Gastroesophageal sphincter (tissue), 4 donors: ENCODE measurements at regions not wholly inside any gene's neighbourhood (a gene's known extent, or its start where the extent isn't known, plus 50 kb on each side); places are given as distances from the start of the nearest gene placed in this dataset.

ENCODE experiments used
- ATAC-seq: fragments of 150-250 bp; one replicate; pipeline ENCODE4 v1.9.1; 2016; ENCODE audit warnings: mild to moderate bottlenecking, moderate library complexity
- H3K27ac ChIP-seq, 4 donors: fragments of 200-600 bp; sonication (generic) in 3 of 4; 1 replicate in 3 of 4; 2 replicates in 1 of 4; pipeline ENCODE4 v1.5.1; 2016 to 2019
- H3K27me3 ChIP-seq: fragments of 200-600 bp; sonication (generic); one replicate; pipeline ENCODE4 v1.5.1; 2019
- H3K36me3 ChIP-seq, 2 donors: fragments of 200-600 bp; sonication (generic); one replicate each; pipeline ENCODE4 v1.5.1; 2019; ENCODE audit warnings: control low read depth in 1 of 2
- H3K4me1 ChIP-seq, 3 donors: fragments of 200-600 bp; sonication (generic); 1 replicate in 2 of 3; 2 replicates in 1 of 3; pipeline ENCODE4 v1.5.1; 2016 to 2019; ENCODE audit warnings: control low read depth in 2 of 3
- H3K4me3 ChIP-seq, 2 donors: fragments of 200-600 bp; sonication (generic); one replicate each; pipeline ENCODE4 v1.5.1; 2019; ENCODE audit warnings: mild to moderate bottlenecking in 1 of 2, moderate library complexity in 1 of 2
- H3K9me3 ChIP-seq, 3 donors: fragments of 200-600 bp; sonication (generic); one replicate each; pipeline ENCODE4 v1.5.1; 2017 to 2019; ENCODE audit warnings: control low read depth in 2 of 3
- CTCF ChIP-seq, 4 experiments: fragments of 200-600 bp in 2 of 4; fragments of 450-650 bp in 2 of 4; sonication (generic) in 1 of 4; IDR thresholded peaks; one replicate each; pipeline ENCODE4 v1.5.1; 2017 to 2019; ENCODE audit warnings: antibody characterized with exemption in 4 of 4, mild to moderate bottlenecking in 2 of 4, moderate library complexity in 2 of 4
- EP300 ChIP-seq: sonication (generic); formaldehyde crosslinking; IDR thresholded peaks from one replicate; pipeline ENCODE4 v1.6.1; 2017; ENCODE audit warnings: antibody characterized with exemption, mild to moderate bottlenecking
- POLR2A ChIP-seq, 2 donors: fragments of 450-650 bp; IDR thresholded peaks; one replicate each; pipeline ENCODE4 v1.6.1; 2017; ENCODE audit warnings: antibody characterized with exemption in 2 of 2, mild to moderate bottlenecking in 2 of 2, moderate library complexity in 1 of 2
- POLR2AphosphoS5 ChIP-seq: sonication (generic); formaldehyde crosslinking; IDR thresholded peaks from one replicate; pipeline ENCODE4 v1.6.1; 2017; ENCODE audit warnings: antibody characterized with exemption
- WGBS, 2 donors: methylation state at CpG; one replicate each; pipeline ENCODE4 v1.1.5; 2018; ENCODE audit warnings: low coverage in 1 of 2; 5-methylcytosine and 5-hydroxymethylcytosine counted together

DNA sequence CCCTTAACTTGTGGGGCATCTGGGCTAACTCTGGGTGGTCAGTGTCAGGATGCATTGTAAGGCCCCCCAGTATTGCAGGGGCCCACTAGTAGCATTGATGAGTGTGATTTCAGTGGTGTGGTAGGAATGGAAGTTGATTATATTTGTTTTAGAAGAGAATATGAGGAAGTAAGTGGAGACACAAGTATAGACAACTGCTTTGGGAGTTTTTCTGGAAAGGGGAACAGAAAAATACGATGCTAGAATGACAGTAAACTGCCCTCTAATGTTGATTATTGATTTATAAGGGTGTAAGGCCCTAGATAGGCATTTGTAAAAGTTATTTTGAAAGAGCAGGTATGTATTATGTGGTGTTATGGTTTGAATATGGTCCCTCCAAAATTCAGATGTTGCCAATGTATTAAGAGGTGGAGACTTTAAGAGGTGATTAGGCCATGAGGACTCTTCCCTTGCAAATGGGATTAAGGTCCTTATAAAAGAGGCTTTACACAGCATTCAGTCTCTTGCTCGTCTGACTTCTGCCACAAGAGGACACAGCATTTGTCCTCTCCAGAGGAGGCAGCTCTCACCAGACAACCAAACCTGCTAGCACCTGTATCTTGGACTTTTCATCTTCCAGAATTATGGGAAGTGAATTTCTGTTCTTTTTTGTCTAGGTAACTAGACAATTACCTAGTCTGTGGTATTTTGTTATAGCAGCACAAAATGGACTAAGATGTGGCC is 135.9 kb upstream of the DTNBP1 start:
- H3K27ac ChIP-seq = no peak overlapping the region
- H3K36me3 ChIP-seq = no peaks in the 10 kb centered on the region
- no peak for ATAC-seq
- H3K27me3 ChIP-seq = no peaks in the 10 kb centered on the region
- peaks cover 0 to 12% (median 0%) of the 10 kb centered on the region in 3 donors for H3K9me3 ChIP-seq
- no peaks in the 10 kb centered on the region for H3K4me1 ChIP-seq
- no peak overlapping the region for H3K4me3 ChIP-seq
- TF ChIP-seq CTCF (IDR thresholded peaks at IDR 0.05) (no peak), POLR2AphosphoS5 (no peak), EP300 (no peak), POLR2A (IDR thresholded peaks at IDR 0.05) (no peak)
- WGBS, 2 donors = 84 to 100% methylated on average over 1 to 2 of the region's 2 CpGs

- no peak overlapping the region for H3K4me3 ChIP-seq
- TF ChIP-seq POLR2AphosphoS5 (no peak), EP300 (no peak), POLR2A (IDR thresholded peaks at IDR 0.05) (no peak), CTCF (IDR thresholded peaks at IDR 0.05) (no peak)
- H3K4me1 ChIP-seq = no peaks in the 10 kb centered on the region
- peaks cover 0 to 12% (median 0%) of the 10 kb centered on the region in 3 donors for H3K9me3 ChIP-seq
- no peaks in the 10 kb centered on the region for H3K27me3 ChIP-seq
- no peak overlapping the region for H3K27ac ChIP-seq
- WGBS, 2 donors = 83 to 92% methylated on average over 2 to 3 of the region's 5 CpGs
- ATAC-seq = no peak
- no peaks in the 10 kb centered on the region for H3K36me3 ChIP-seq
Observed at GRCh38 chr6:15796844-15797243, 134.0 kb upstream of the DTNBP1 start.

GRCh38 chr6:15796130-15796771 is 133.4 kb upstream of the DTNBP1 start:
- Histone ChIP-seq H3K36me3 (no peaks in the 10 kb centered on the region), H3K27me3 (no peaks in the 10 kb centered on the region), H3K4me3 (no peak overlapping the region), H3K27ac (no peak overlapping the region), H3K9me3 (peaks cover 0 to 12% (median 0%) of the 10 kb centered on the region in 3 donors), H3K4me1 (no peaks in the 10 kb centered on the region)
- WGBS, 2 donors = 63 to 66% methylated on average over 4 to 7 of the region's 7 CpGs
- TF ChIP-seq CTCF (IDR thresholded peaks at IDR 0.05) (no peak), POLR2A (IDR thresholded peaks at IDR 0.05) (no peak), POLR2AphosphoS5 (no peak), EP300 (no peak)
- no peak for ATAC-seq

DNA sequence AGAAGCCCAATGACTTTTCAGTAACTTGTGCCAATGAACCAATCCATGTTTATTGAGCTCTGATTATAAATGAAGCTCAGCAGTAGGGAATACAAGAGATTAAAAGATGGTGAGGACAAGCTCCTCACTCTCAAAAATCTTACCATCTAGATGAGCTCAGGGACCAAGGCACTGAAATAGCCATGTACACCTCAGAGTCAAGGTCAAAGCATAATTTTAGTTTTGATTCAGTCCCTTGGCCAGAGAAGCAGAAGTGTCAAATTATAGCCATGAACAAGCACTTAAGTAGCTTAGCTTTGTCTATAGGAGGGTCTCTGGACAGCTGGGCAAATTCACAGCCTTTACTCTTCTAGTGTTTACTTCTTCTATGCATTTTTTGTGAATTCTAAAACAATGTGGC is 131.0 kb upstream of the DTNBP1 start:
- H3K27ac ChIP-seq = no peak overlapping the region
- ATAC-seq = no peak
- no peaks in the 10 kb centered on the region for H3K36me3 ChIP-seq
- H3K9me3 ChIP-seq = peaks cover 0 to 12% (median 0%) of the 10 kb centered on the region in 3 donors
- no peak for TF ChIP-seq CTCF (IDR thresholded peaks at IDR 0.05)
- no peak for TF ChIP-seq POLR2AphosphoS5
- no peak for TF ChIP-seq EP300
- TF ChIP-seq POLR2A (IDR thresholded peaks at IDR 0.05) = no peak
- H3K4me3 ChIP-seq = no peak overlapping the region
- no peaks in the 10 kb centered on the region for H3K27me3 ChIP-seq
- H3K4me1 ChIP-seq = no peaks in the 10 kb centered on the region

DNA sequence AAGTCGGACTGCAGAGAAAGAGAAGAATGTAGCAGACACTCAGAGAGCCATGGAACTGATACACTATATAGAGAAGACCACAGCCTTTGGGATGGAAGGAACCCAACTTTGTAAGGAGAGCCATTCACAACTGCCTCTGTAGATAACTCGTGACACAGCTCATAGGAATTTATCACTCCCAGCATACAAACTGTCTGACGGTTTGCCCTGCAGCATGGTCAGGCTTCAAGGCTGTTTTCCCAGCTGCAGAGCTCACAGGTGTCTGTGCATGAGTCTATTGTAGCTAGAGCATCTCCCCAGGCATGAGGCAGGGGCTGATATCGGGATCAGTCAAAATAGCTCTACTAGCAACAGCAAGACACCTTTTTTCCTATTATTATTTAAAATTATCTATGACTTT is 130.5 kb upstream of the DTNBP1 start:
- H3K27ac ChIP-seq = no peak overlapping the region
- TF ChIP-seq POLR2A (IDR thresholded peaks at IDR 0.05) = no peak
- no peak for TF ChIP-seq CTCF (IDR thresholded peaks at IDR 0.05)
- TF ChIP-seq POLR2AphosphoS5 = no peak
- no peak for TF ChIP-seq EP300
- ATAC-seq = no peak

More for the DNA sequence above, 130.5 kb upstream of the DTNBP1 start:
- H3K9me3 ChIP-seq = peaks cover 0 to 10% (median 0%) of the 10 kb centered on the region in 3 donors
- H3K4me1 ChIP-seq = no peaks in the 10 kb centered on the region
- H3K4me3 ChIP-seq = no peak overlapping the region
- 46 to 55% methylated on average over 4 of the region's 4 CpGs for WGBS, 2 donors
- H3K36me3 ChIP-seq = no peaks in the 10 kb centered on the region
- no peaks in the 10 kb centered on the region for H3K27me3 ChIP-seq
